ENCODE measurements at regions not wholly inside any gene's neighbourhood (a gene's known extent, or its start where the extent isn't known, plus 50 kb on each side); places are given as distances from the start of the nearest gene placed in this dataset.
A peak's percentile ranks its signal among the peaks of the same experiment; 100 is the strongest.

DNA sequence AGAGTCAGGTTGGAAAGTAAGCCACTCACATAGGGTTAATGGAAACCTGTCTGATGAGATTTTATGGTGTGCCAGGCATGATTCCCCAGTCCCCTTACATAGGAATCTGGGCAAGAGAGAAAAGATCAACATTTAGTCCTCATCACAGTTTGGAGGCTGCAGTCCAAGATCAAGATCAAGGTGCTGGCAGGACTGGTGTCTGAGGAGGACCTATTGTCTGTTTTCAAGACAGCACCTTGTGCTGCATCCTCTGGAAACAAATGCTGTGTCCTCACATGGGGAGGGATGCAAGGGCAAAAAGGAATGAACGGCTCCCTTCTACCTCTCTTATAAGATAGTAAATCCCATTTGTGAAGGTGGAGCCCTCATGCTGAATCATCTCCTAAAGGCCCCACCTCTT, 244.8 kb upstream of the GALNT17 start:
- Histone ChIP-seq H2BK5ac (ENCODE audit: low read depth, low read length) (peak overlapping the region; percentile 18; the same call in 1 of the 2 replicates), H3K4me2 (ENCODE audit: insufficient read depth in 1 of 2, low read depth in 2 of 2, low read length in 2 of 2) (no peak overlapping the region), H2BK15ac (ENCODE audit: low read length) (no peak overlapping the region), H3K4me3 (ENCODE audit: extremely low read depth in 1 of 4, insufficient read depth in 2 of 4, low read depth in 3 of 4, low read length in 4 of 4) (no peak overlapping the region), H2AFZ (ENCODE audit: low read length) (0 out of 2 replicates have a peak overlapping the region, but pooled peaks have one; percentile 28), H3K9ac (replicated peaks in 1 of 4; ENCODE audit: extremely low read depth in 1 of 4, low read depth in 3 of 4, low read length in 3 of 4) (no peak overlapping the region), H3K56ac (replicated peaks; ENCODE audit: insufficient read length, low read depth, low read length) (no peak overlapping the region), H3K79me1 (ENCODE audit: low read depth, low read length) (no peaks in the 10 kb centered on the region), H2AK5ac (ENCODE audit: low read depth, low read length) (no peak overlapping the region), H3K79me2 (ENCODE audit: control insufficient read depth in 1 of 2, insufficient read depth in 2 of 2, low read length in 2 of 2) (no peaks in the 10 kb centered on the region), H2BK20ac (ENCODE audit: low read length) (peak overlapping the region; percentile 51), H2BK12ac (ENCODE audit: low read depth, low read length) (peak overlapping the region; percentile 5; the same call in 1 of the 2 replicates), H3K4ac (replicated peaks; ENCODE audit: insufficient read length, low read depth, low read length) (no peak overlapping the region), H3K4me1 (replicated peaks in 1 of 4; ENCODE audit: control insufficient read depth in 3 of 4, insufficient read depth in 4 of 4, low read length in 3 of 4) (peaks cover 5 to 13% (median 8%) of the 10 kb centered on the region in 4 experiments; a peak in 5 of 7 replicates), H3K18ac (ENCODE audit: extremely low read depth, low read length) (no peak overlapping the region), H3K9me3 (ENCODE audit: insufficient read depth in 2 of 2, low read depth in 1 of 2, low read length in 1 of 2) (peaks cover 0 to 9% of the 10 kb centered on the region in 2 experiments; a peak in 3 of 4 replicates), H3K23me2 (ENCODE audit: low read depth, low read length) (no peaks in the 10 kb centered on the region; the same call in 1 of the 2 replicates), H4K5ac (ENCODE audit: insufficient read length, low read depth, low read length) (peak overlapping the region; percentile 8), H2BK120ac (replicated peaks; ENCODE audit: low read depth, low read length) (no peak overlapping the region), H3K14ac (ENCODE audit: insufficient read length) (no peak overlapping the region), H4K91ac (replicated peaks; ENCODE audit: insufficient read length, low read length) (peak overlapping the region; percentile 4), H4K20me1 (replicated peaks in 1 of 2; ENCODE audit: control insufficient read depth in 1 of 2, insufficient read depth in 2 of 2, low read length in 2 of 2) (no peaks in the 10 kb centered on the region), H3K27ac (ENCODE audit: low read depth, low read length) (no peak overlapping the region), H3K23ac (ENCODE audit: insufficient read length) (no peak overlapping the region), H3K27me3 (replicated peaks in 1 of 4; ENCODE audit: control insufficient read depth in 3 of 4, extremely low read depth in 1 of 4, insufficient read depth in 3 of 4, low read length in 3 of 4) (no peaks in the 10 kb centered on the region), H4K8ac (ENCODE audit: extremely low read depth, insufficient read depth, low read length) (no peak overlapping the region), H3K36me3 (ENCODE audit: control insufficient read depth in 2 of 4, insufficient read depth in 4 of 4, low read length in 3 of 4) (no peaks in the 10 kb centered on the region)
- CTCF ChIA-PET (ENCODE audit: partially characterized antibody): no interaction called here
- 79% methylated on average over 1 of the region's 1 CpG; no CpG with 5 or more reads in 1 of the 2 experiments for WGBS, 2 experiments (ENCODE audit: extremely low coverage in 1 of 2, insufficient coverage in 1 of 2, insufficient read length in 1 of 2, insufficient replicate concordance in 2 of 2, low coverage in 1 of 2, low lambda C conversion rate in 2 of 2, missing lambda C conversion rate in 1 of 2)
- DNase-seq (ENCODE audit: low read depth in 1 of 2, low spot score in 2 of 2) (no peak), FAIRE-seq (no peak)
- POLR2A ChIA-PET (ENCODE audit: partially characterized antibody): interaction anchor here (0.7 to 1.0 kb wide), 2 partner anchors 25 to 133 kb away, joined by 3 to 4 read pairs; no protein-coding TSS in a partner anchor
- no peak for TF ChIP-seq SIRT6 (IDR thresholded peaks at IDR 0.05; ENCODE audit: low read length)
- TF ChIP-seq ZNF274 (IDR thresholded peaks at IDR 0.05; ENCODE audit: borderline replicate concordance, extremely low read depth, low read length): no peak
- no peak for TF ChIP-seq MAFK (IDR thresholded peaks at IDR 0.05; ENCODE audit: low read depth, low read length)
- TF ChIP-seq, protein P1, sequence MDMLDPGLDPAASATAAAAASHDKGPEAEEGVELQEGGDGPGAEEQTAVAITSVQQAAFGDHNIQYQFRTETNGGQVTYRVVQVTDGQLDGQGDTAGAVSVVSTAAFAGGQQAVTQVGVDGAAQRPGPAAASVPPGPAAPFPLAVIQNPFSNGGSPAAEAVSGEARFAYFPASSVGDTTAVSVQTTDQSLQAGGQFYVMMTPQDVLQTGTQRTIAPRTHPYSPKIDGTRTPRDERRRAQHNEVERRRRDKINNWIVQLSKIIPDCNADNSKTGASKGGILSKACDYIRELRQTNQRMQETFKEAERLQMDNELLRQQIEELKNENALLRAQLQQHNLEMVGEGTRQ (IDR thresholded peaks at IDR 0.05; ENCODE audit: low read length): no peak
- TF ChIP-seq SAP30 (IDR thresholded peaks at IDR 0.05; ENCODE audit: insufficient read depth, insufficient replicate concordance, low read length): no peak
- TF ChIP-seq, protein P2, sequence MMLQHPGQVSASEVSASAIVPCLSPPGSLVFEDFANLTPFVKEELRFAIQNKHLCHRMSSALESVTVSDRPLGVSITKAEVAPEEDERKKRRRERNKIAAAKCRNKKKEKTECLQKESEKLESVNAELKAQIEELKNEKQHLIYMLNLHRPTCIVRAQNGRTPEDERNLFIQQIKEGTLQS (IDR thresholded peaks at IDR 0.05; ENCODE audit: insufficient read depth, low read depth, low read length): no peak
- TF ChIP-seq SIN3A (conservative IDR thresholded peaks at IDR 0.05 in 1 of 2, IDR thresholded peaks at IDR 0.05 in 1 of 2; ENCODE audit: low read depth in 1 of 2, low read length in 2 of 2): no peak
- no peak for TF ChIP-seq BACH1 (IDR thresholded peaks at IDR 0.05; ENCODE audit: low read length)
- no peak for TF ChIP-seq EP300 (IDR thresholded peaks at IDR 0.05; ENCODE audit: borderline replicate concordance in 1 of 2, low read depth in 2 of 2, low read length in 2 of 2)
- no peak for TF ChIP-seq KDM1A (IDR thresholded peaks at IDR 0.05; ENCODE audit: borderline replicate concordance, low read length)

Data from H1 (cell line).